WTC11 (cell line): ENCODE measurements at regions not wholly inside any gene's neighbourhood (a gene's known extent, or its start where the extent isn't known, plus 50 kb on each side); places are given as distances from the start of the nearest gene placed in this dataset.

Experiments
- FOXJ3 ChIP-seq: sonication (generic); formaldehyde crosslinking; IDR thresholded peaks from 2 replicates; pipeline ENCODE4 v1.9.0; 2021; ENCODE audit warnings: missing genetic modification reagents, mild to moderate bottlenecking, borderline replicate concordance
- FOXP1 ChIP-seq: sonication (generic); formaldehyde crosslinking; IDR thresholded peaks from 2 replicates; pipeline ENCODE4 v1.8.0; 2022; ENCODE audit warnings: missing genetic modification reagents, mild to moderate bottlenecking, moderate library complexity, borderline replicate concordance
- HMGA2 ChIP-seq: fragments of 250-450 bp; sonication (Bioruptor Pico); IDR thresholded peaks from 2 replicates; pipeline ENCODE4 v1.4.0; 2021; ENCODE audit warnings: mild to moderate bottlenecking, moderate library complexity
- NFE2L1 ChIP-seq: sonication (generic); formaldehyde crosslinking; IDR thresholded peaks from 2 replicates; pipeline ENCODE4 v1.8.1; 2023; ENCODE audit warnings: missing genetic modification reagents
- NFYB ChIP-seq: sonication (generic); formaldehyde crosslinking; conservative IDR thresholded peaks from 2 replicates; pipeline ENCODE4 v1.8.0; 2022; ENCODE audit warnings: low read depth, missing genetic modification reagents
- SMAD4 ChIP-seq: sonication (generic); formaldehyde crosslinking; IDR thresholded peaks from 2 replicates; pipeline ENCODE4 v1.8.0; 2022; ENCODE audit warnings: mild to moderate bottlenecking, missing genetic modification reagents
- TF ChIP-seq, protein P1 (sequence below): sonication (generic); formaldehyde crosslinking; IDR thresholded peaks from 2 replicates; pipeline ENCODE4 v1.8.0; 2022; ENCODE audit warnings: mild to moderate bottlenecking, missing genetic modification reagents
- TF ChIP-seq, protein P2 (sequence below): fragments of 200-600 bp; IDR thresholded peaks from 2 replicates; pipeline ENCODE4 v1.8.0; 2022; ENCODE audit warnings: antibody characterized with exemption
- TF ChIP-seq, protein P3 (sequence below): sonication (generic); formaldehyde crosslinking; IDR thresholded peaks from 2 replicates; pipeline ENCODE4 v1.8.1; 2023; ENCODE audit warnings: mild to moderate bottlenecking, missing genetic modification reagents, moderate library complexity

DNA sequence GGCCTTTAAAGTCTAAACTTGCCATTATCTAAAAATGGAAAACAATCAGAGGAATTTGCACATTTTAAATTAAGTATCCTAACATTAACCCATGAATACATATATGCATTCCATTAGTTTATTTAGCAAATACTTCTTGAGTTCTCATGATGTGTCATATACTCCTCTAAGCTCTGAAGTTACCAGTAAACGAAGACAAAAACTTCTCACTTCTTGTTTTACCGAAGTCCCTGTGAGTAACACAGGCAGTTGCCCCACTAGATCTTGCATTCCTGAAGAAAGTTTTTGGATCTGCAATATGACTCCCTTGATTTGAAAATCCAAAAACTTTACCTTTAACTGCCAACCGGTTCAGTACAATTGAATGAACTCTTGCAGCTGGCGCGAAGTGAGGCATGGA is 439.0 kb upstream of the MPDZ start:
- TF ChIP-seq, protein P1, sequence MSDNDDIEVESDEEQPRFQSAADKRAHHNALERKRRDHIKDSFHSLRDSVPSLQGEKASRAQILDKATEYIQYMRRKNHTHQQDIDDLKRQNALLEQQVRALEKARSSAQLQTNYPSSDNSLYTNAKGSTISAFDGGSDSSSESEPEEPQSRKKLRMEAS, result no peak
- TF ChIP-seq, protein P2, sequence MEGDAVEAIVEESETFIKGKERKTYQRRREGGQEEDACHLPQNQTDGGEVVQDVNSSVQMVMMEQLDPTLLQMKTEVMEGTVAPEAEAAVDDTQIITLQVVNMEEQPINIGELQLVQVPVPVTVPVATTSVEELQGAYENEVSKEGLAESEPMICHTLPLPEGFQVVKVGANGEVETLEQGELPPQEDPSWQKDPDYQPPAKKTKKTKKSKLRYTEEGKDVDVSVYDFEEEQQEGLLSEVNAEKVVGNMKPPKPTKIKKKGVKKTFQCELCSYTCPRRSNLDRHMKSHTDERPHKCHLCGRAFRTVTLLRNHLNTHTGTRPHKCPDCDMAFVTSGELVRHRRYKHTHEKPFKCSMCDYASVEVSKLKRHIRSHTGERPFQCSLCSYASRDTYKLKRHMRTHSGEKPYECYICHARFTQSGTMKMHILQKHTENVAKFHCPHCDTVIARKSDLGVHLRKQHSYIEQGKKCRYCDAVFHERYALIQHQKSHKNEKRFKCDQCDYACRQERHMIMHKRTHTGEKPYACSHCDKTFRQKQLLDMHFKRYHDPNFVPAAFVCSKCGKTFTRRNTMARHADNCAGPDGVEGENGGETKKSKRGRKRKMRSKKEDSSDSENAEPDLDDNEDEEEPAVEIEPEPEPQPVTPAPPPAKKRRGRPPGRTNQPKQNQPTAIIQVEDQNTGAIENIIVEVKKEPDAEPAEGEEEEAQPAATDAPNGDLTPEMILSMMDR, result no peak
- TF ChIP-seq FOXP1, result no peak
- TF ChIP-seq NFYB (CRISPR knock-in tag), result no peak
- no peak for TF ChIP-seq NFE2L1
- no peak for TF ChIP-seq HMGA2 (CRISPR knock-in tag)
- TF ChIP-seq, protein P3, sequence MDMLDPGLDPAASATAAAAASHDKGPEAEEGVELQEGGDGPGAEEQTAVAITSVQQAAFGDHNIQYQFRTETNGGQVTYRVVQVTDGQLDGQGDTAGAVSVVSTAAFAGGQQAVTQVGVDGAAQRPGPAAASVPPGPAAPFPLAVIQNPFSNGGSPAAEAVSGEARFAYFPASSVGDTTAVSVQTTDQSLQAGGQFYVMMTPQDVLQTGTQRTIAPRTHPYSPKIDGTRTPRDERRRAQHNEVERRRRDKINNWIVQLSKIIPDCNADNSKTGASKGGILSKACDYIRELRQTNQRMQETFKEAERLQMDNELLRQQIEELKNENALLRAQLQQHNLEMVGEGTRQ, result no peak
- TF ChIP-seq FOXJ3 (CRISPR knock-in tag), result no peak
- no peak for TF ChIP-seq SMAD4 (CRISPR knock-in tag)
